ENCODE measurements at regions not wholly inside any gene's neighbourhood (a gene's known extent, or its start where the extent isn't known, plus 50 kb on each side); places are given as distances from the start of the nearest gene placed in this dataset.

DNA sequence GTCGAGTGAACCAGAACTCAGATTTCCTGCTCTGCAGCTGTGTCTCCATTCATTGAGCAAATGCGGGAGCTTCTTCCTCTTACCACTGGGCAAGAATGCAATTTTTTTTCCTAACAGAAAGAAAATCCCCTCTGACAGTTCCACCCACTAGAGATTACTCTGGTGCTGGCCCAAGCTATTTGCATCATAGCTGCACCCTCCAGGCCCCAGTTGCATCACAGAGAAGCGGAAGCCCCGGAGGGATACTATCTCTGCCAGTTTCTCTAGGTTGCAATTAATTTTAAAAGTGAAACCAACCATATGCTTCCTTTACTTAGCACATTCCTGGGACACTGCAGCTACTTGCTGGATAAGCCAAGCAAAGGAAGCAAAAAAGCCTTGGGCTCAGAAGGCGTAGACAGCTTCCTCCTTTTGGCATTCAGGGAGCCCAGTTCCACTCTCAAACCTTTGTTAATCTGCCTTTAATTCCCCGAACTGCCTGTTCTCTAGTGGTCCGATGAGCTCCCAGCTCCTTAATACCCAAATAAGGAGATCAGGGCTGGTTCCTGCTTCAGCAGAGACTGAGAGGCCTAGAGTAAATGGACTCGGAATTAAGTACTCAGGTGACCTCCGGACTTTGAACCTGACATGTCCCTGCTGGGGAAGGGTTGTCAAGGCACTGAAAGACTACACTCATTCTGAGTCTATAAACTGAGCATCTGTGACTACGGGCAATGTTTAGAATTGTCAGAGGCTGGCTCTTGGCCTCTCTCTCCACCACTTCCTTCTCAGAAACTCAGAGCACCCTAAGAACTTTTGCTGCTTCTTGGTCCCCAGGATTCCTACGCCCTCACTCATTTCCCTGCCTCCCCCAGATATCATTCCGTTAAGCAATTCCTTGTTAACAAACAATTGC is 72.5 kb upstream of the TNFSF18 start:
- H3K4me3 ChIP-seq (ENCODE audit: insufficient read depth, low read length, poor library complexity, severe bottlenecking): no peak overlapping the region
- TF ChIP-seq, protein P1, sequence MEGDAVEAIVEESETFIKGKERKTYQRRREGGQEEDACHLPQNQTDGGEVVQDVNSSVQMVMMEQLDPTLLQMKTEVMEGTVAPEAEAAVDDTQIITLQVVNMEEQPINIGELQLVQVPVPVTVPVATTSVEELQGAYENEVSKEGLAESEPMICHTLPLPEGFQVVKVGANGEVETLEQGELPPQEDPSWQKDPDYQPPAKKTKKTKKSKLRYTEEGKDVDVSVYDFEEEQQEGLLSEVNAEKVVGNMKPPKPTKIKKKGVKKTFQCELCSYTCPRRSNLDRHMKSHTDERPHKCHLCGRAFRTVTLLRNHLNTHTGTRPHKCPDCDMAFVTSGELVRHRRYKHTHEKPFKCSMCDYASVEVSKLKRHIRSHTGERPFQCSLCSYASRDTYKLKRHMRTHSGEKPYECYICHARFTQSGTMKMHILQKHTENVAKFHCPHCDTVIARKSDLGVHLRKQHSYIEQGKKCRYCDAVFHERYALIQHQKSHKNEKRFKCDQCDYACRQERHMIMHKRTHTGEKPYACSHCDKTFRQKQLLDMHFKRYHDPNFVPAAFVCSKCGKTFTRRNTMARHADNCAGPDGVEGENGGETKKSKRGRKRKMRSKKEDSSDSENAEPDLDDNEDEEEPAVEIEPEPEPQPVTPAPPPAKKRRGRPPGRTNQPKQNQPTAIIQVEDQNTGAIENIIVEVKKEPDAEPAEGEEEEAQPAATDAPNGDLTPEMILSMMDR (IDR thresholded peaks at IDR 0.05; ENCODE audit: insufficient read depth, low read length, poor library complexity, severe bottlenecking): no peak
- no peak for TF ChIP-seq EZH2phosphoT487 (conservative IDR thresholded peaks at IDR 0.05; ENCODE audit: low read length)
- H3F3A ChIP-seq (ENCODE audit: insufficient read depth): no peaks in the 10 kb centered on the region
- no peak overlapping the region for H3K27ac ChIP-seq (ENCODE audit: low read depth, low read length)
- H3K27me3 ChIP-seq (ENCODE audit: low read length): no peaks in the 10 kb centered on the region
- H4K20me1 ChIP-seq (ENCODE audit: low read depth, low read length): no peaks in the 10 kb centered on the region
- no peaks in the 10 kb centered on the region for H3K79me2 ChIP-seq (ENCODE audit: insufficient read depth, low read length)
- no peaks in the 10 kb centered on the region for H3K9me3 ChIP-seq (ENCODE audit: insufficient read depth, low read length)
- peak overlapping the region; percentile 6 for H2AFZ ChIP-seq (ENCODE audit: low read depth, low read length, severe bottlenecking)
- H3K36me3 ChIP-seq (ENCODE audit: low read length): no peaks in the 10 kb centered on the region
- no peaks in the 10 kb centered on the region for H3K9me2 ChIP-seq (replicated peaks; ENCODE audit: insufficient read depth, low read length)
- no peak overlapping the region for H3K4me2 ChIP-seq (ENCODE audit: low read depth, low read length, poor library complexity, severe bottlenecking)
- no peak overlapping the region for H3K9ac ChIP-seq (ENCODE audit: low read length)

DNA sequence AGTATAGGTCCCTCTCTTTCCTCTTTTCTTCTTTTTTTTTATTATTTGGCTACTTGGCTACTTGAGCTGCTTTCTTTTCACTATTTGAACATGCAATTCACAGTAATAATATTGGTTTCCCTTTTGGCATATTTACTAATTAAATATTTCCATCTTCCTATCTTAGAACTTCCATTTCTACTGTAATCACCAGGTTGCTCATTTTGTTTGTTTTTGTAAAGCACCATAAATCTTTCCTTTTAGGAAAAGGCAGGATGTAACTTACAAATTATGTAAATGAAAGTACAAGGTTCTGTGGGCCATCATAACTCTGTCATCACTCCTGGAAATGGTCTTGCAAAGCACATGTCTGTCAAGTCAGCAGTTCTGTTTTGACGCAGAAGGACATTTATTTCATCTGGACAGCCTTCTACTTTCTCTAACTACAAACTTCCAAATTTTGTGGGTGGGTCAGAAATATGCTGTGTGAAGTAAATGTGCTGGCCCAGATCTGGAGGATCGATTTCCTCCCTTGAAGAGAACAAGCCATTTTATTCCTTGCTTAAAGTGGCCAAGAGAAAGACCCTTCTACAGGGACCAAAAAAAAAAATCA is 71.7 kb upstream of the TNFSF18 start:
- no peak for TF ChIP-seq EZH2phosphoT487 (conservative IDR thresholded peaks at IDR 0.05; ENCODE audit: low read length)
- TF ChIP-seq, protein P1 (IDR thresholded peaks at IDR 0.05; ENCODE audit: insufficient read depth, low read length, poor library complexity, severe bottlenecking): no peak
- H3K27ac ChIP-seq (ENCODE audit: low read depth, low read length): no peak overlapping the region
- H2AFZ ChIP-seq (ENCODE audit: low read depth, low read length, severe bottlenecking): no peak overlapping the region
- H3F3A ChIP-seq (ENCODE audit: insufficient read depth): no peaks in the 10 kb centered on the region
- H3K27me3 ChIP-seq (ENCODE audit: low read length): no peaks in the 10 kb centered on the region
- no peaks in the 10 kb centered on the region for H3K36me3 ChIP-seq (ENCODE audit: low read length)
- no peaks in the 10 kb centered on the region for H3K9me3 ChIP-seq (ENCODE audit: insufficient read depth, low read length)
- no peaks in the 10 kb centered on the region for H4K20me1 ChIP-seq (ENCODE audit: low read depth, low read length)
- no peak overlapping the region for H3K9ac ChIP-seq (ENCODE audit: low read length)
- H3K79me2 ChIP-seq (ENCODE audit: insufficient read depth, low read length): no peaks in the 10 kb centered on the region
- no peaks in the 10 kb centered on the region for H3K9me2 ChIP-seq (replicated peaks; ENCODE audit: insufficient read depth, low read length)
- H3K4me2 ChIP-seq (ENCODE audit: low read depth, low read length, poor library complexity, severe bottlenecking): no peak overlapping the region
- no peak overlapping the region for H3K4me3 ChIP-seq (ENCODE audit: insufficient read depth, low read length, poor library complexity, severe bottlenecking)

DNA sequence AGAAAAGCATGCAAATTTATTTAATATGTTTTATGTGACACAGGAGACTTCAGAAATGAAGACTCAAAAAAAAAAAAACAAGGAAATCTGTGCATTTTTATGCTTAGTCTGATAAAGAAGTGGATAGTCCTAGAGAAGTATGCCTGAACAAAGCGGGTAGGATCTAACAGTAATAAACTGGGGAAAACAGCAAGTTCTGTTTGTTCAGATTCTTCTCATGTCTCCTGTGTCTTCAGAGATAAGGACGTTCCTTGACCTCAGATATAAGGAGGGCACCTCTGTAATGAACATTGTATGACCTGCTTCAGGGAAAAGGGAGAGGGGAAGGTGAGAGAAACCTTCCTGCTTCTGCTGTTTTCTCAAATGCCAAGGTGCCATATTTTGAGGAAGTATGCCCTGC is 67.7 kb upstream of the TNFSF18 start:
- H3K79me2 ChIP-seq (ENCODE audit: insufficient read depth, low read length): no peaks in the 10 kb centered on the region
- no peak overlapping the region for H3K4me2 ChIP-seq (ENCODE audit: low read depth, low read length, poor library complexity, severe bottlenecking)
- no peak overlapping the region for H2AFZ ChIP-seq (ENCODE audit: low read depth, low read length, severe bottlenecking)

More for the DNA sequence above, 67.7 kb upstream of the TNFSF18 start:
- Histone ChIP-seq H4K20me1 (ENCODE audit: low read depth, low read length) (no peaks in the 10 kb centered on the region), H3F3A (ENCODE audit: insufficient read depth) (no peaks in the 10 kb centered on the region), H3K9ac (ENCODE audit: low read length) (no peak overlapping the region), H3K36me3 (ENCODE audit: low read length) (no peaks in the 10 kb centered on the region), H3K9me2 (replicated peaks; ENCODE audit: insufficient read depth, low read length) (no peaks in the 10 kb centered on the region), H3K27me3 (ENCODE audit: low read length) (no peaks in the 10 kb centered on the region), H3K27ac (ENCODE audit: low read depth, low read length) (no peak overlapping the region), H3K4me3 (ENCODE audit: insufficient read depth, low read length, poor library complexity, severe bottlenecking) (no peak overlapping the region), H3K9me3 (ENCODE audit: insufficient read depth, low read length) (no peaks in the 10 kb centered on the region)
- TF ChIP-seq, protein P1 (IDR thresholded peaks at IDR 0.05; ENCODE audit: insufficient read depth, low read length, poor library complexity, severe bottlenecking): no peak
- TF ChIP-seq EZH2phosphoT487 (conservative IDR thresholded peaks at IDR 0.05; ENCODE audit: low read length): no peak
